HG03045 (cell line): ENCODE measurements at regions not wholly inside any gene's neighbourhood (a gene's known extent, or its start where the extent isn't known, plus 50 kb on each side); places are given as distances from the start of the nearest gene placed in this dataset.
"Not testable (repeated sequence)": the region's sequence is repeated elsewhere in the genome, so short reads cannot be mapped to it uniquely, and the experiment has no call there.

Experiments
- ATAC-seq: cut with Tn5 transposase; IDR thresholded peaks from one replicate; pipeline ENCODE4 v1.9.1; 2021; ENCODE audit warnings: mild to moderate bottlenecking, moderate library complexity; ENCODE audit not compliant: unreplicated experiment

DNA sequence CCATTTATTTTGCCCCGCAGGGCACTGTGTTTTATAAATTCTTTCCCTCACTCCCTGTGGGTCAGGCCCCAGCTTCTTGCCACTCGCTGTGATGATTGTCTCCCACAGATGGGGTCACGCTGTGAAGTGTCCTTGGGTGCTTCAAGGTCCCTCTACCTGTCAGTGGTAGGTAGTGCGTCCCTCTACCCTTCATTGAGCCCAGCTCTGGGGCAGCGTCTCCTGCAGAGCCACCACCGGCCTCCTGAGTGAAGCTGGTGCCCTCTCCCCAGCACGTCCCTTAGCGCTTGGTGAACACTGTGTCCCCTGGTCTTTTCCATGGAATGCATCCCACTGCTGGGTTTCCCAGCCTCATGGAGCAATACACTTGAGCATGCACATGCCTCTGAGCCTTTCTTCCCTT lies 108.2 kb downstream of the NRN1 start:
- ATAC-seq: no peak

DNA sequence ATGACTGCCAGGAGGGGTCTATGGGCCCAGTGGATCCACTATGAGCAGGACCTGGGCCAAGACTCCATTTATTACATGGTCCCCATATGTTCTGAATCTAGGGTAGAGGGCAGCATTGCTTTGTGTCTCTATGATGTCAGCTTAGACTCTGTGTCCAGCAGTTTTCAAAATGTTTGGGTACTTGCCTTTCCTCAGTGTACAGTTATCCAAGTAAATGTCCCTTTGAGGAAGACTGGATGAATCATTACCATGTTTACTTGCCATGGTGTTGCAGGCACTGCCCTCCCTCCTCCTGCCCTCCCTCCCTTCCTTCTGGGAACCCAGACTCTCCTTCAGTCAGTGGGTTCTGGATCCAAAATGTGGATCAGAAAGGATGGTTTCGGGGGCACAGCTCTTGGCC lies 108.6 kb downstream of the NRN1 start:
- ATAC-seq: no peak

DNA sequence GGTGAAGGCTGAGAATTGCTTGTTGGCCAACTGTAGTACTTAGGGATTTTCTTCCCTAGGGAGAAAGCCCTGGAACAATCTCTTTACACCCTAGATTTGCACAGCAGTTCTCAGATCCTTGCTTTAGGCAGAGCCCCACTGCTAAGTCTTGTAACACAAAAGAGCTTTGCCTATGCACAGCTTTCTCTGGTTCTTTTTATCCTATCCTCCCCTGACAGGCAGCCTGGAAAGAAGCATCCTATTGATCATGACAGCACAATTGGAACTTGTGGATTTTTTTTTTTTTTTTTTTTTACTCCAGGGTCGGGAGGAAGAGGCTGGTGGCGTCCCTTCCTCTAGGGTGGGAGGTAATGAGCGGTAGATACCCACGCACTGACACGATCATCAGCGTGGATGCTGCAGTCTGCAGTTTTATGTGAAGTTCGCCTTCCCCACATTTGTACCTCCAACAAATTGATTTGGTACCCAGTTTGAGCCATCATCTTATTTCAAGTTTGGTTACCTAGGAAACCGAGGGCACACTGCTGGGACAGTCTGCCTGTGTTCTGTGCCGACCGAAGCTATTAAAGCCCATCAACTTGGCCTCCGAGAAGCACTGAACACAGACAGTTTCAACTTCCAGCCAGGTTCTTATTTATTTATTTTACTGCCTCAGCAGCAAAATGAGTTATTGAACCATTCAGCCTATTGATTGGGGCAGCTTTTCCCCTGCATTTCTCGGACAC lies 110.1 kb downstream of the NRN1 start:
- ATAC-seq: no peak

- no peak for ATAC-seq
These were observed 112.4 kb downstream of the NRN1 start for GRCh38 chr6:5894357-5894756.

DNA sequence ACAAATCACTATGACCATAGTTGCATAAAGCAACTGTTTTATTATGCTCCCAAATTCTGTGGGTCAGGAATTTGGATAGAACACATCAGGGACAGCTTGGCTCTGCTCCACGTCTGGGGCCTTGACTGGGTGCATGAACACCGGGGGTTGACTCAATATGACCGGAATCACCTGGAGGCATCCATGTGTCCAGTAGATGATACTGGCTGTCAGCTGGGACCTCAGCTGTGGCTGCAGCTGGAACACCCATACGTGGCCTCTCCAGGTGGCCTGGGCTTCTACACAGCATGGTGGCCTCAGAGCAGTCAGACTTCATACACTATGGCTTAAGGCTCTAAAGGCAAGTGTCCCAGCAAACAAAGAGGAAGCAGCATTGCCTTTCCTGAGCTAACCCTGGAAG lies 113.4 kb downstream of the NRN1 start:
- no peak for ATAC-seq

DNA sequence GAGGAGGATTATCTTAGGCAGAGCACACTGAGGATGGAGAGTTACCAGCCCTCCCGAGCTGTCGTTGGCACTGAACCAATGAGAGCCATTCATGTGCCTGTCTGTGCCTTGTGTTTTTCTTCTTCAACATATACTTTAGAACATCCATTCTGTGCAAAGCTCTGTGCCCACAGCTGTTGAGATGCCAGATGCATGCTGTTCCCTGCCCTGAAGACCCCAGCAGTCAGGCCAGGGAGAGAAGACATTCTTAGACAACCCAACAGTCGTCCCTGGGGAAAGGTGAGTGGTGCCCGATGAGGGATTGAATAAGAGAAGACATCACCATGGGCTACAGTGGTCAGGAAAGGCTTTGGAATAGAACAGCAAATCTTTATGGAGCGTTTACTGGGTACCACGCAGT lies 114.1 kb downstream of the NRN1 start:
- no peak for ATAC-seq

- no peak for ATAC-seq
These were observed 127.9 kb downstream of the NRN1 start for GRCh38 chr6:5878792-5879191.

GRCh38 chr6:5876076-5876475 lies 130.6 kb downstream of the NRN1 start:
- ATAC-seq: no peak

- ATAC-seq: not testable (repeated sequence)
These were observed 132.7 kb downstream of the NRN1 start for GRCh38 chr6:5873976-5874375.

DNA sequence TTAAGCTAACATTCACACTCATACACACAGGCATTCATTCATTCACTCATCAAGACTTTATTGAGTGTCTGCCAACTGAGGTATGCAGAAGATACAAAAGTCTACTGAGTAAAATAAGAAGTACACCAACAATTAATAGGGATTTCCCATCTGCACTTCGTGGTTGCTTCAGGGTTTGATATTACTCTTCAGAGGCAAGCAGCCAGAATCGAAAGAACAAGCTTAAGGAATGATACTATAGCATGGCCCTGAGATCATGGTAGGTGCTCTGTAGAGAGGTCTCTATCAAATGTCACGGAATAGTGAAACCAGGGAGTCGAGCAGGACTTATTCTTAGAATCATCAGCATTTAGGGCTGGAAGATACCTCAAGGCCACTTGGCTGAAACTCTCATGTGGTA lies 135.4 kb downstream of the NRN1 start:
- ATAC-seq: no peak

DNA sequence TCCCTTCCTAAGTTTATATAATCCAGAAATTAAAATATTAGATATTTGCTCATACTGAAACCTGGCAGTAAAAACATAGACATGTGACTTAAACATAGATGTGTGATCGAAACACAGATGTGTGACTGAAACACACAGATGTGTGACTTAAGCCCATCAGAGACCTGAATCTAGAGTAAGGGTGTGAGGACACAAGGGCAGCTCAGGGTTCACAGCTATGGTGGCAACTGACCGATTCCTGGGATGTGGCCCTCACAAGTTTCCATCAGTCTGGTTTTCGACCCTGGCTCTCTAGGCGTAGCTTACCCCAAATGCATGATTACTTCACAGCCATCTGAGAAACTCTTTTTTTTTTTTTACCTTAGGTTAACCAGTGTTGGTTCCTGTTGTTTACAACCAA lies 137.0 kb downstream of the NRN1 start:
- no peak for ATAC-seq

DNA sequence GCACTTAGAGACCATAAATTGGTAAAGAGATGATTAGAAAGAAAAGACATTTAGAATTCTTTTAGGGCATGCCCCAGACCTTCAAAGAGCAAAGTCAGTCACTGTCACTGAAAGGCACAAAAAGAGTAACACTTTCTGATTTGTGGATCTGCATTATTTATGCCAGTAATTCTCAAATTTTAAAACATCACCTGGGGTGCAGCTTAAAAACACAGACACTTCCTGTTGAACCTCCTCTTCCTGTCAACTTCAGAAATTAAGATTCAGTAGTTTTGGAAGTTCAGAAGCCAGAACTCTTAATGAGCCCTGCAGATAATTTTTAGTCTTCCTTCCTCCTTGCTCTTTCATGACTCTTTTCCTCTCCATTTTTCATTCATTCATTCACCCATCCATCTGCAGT lies 137.5 kb downstream of the NRN1 start:
- no peak for ATAC-seq

DNA sequence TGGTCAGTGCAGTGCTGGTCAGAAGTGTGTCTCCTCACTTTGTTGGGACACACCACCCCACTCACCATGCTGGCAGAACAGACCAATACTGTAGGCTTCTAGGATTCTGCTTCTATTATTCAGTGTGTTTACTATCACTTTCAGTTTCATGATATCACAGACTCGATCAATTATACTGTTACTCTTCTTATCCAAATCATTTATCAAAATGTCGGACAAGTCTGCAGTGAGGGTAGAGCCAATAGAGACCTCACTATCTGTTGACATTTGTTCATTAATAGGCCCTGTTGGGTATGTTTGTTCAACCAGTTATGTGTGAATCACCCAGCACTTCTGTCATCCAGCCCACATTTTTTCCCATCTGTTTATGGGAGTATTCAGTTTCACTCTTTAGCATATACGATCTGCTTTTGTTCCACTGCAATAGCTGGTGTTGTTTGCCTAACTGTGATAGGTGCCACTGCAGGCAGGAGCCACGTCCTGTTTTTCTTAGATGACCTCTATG lies 140.1 kb downstream of the NRN1 start:
- ATAC-seq: no peak

DNA sequence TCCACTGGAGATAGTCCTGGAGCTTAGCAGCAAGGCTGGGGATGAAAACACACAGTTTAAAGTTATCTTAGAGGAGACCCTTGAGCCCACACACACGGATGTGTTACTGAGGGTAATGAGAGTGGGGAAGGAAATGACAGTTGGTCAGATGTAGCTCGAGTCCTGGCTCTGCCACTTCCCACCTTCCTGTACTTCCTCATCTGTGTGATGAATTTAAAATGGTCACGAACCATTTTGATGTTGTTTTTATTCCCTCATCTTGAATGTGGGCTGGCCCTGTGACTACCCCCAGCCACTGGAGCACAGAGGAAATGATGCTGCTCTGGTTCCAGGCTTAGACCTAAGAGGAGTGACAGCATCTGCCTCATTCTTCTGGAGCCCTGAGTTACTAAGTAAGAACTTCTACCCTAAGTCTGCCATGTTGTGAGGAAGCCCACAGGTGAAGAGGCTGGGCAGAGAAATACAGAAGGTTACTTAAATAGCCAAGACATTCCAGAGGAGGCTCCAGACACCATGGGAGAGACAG lies 141.2 kb downstream of the NRN1 start:
- no peak for ATAC-seq

GRCh38 chr6:5860849-5861248 lies 145.9 kb downstream of the NRN1 start:
- ATAC-seq: no peak

DNA sequence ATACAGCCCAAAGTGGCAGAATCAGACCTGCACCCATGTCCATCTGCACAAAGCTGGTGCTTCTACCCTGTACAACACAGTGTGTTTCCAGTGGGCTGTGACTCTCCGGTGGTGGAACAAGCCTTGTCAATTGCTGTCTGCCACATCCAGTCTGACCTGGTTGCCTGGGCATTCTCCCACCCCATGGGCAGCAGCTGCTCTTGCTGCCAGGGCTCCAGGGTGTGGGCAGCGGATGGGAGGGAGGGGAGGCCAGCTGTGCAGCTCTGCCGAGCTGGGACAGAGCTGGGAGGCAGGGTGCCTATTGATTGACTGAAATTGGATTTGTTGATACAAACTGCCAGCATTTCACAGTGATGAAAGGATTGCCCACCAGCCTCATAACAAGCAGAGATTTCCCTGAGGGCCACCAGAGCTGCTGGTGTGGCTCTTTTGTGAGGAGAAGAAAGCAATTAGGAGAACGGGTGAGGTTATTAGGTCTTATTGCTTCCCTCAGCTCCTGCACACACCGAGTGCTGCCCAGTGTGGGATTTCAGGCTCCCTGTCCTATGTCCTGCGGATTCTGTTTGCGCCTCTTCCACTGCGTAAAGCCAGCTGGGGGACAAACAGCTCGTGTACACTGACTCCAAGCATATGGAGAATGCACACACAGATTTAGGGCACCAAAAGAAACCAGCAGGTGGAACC lies 150.8 kb downstream of the NRN1 start:
- no peak for ATAC-seq

- ATAC-seq: no peak
These were observed 151.8 kb downstream of the NRN1 start for GRCh38 chr6:5854899-5855298.

DNA sequence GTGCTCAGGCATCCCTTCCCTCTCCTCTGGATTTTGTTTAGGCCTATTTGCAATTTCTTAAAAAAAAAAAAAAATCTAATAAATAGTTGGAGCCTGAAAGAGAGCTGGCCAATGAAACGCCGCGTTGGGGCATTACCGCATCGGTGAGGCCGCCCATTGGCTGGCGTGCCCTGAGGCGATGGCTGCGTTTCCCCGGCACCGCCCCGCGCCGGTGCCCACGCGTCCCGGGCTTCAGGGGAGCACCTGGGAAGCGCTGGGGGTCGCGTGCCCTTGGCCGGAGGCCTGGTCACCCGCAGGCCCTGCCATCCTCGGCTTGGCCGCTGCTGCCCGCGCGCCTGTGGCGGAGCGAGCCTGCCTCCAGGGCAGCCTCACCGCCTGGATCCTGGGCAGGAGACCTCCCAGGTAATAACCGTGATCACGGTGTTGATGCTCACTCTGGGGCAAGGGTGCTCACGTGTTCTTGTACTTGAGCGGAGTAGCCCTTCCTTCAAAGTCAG lies 155.4 kb downstream of the NRN1 start:
- ATAC-seq: peak; percentile 74

- peak; percentile 12 for ATAC-seq
These were observed 155.9 kb downstream of the NRN1 start for GRCh38 chr6:5850848-5851255.

GRCh38 chr6:5846889-5847288 lies 159.8 kb downstream of the NRN1 start:
- no peak for ATAC-seq

- no peak for ATAC-seq
These were observed 160.4 kb downstream of the NRN1 start for GRCh38 chr6:5846335-5846734.

DNA sequence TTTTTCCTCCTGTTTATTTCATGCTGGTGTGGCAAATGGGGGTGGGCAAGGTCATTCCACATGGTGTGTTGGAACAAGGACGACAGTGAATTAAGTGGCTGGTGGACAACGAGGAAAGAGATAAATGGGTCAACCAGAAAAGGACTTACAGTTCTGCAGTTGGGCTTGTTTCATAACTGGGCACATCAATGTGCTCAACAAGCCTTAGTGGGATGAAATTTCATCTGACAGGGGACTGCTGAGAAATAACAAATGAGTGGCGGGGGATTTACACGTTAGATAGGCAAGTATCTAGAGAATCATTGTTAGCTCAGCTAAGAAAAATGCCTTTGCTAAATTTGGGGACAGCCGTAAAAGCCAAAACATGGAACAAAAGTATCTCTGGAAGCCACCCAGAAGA lies 163.6 kb downstream of the NRN1 start:
- ATAC-seq: no peak
